8988T (cell line): ENCODE measurements at regions not wholly inside any gene's neighbourhood (a gene's known extent, or its start where the extent isn't known, plus 50 kb on each side); places are given as distances from the start of the nearest gene placed in this dataset.
"Not testable (repeated sequence)": the region's sequence is repeated elsewhere in the genome, so short reads cannot be mapped to it uniquely, and the experiment has no call there.

ENCODE experiments used
- DNase-seq: peaks from one replicate; pipeline ENCODE4 v3.0.0; 2011

DNA sequence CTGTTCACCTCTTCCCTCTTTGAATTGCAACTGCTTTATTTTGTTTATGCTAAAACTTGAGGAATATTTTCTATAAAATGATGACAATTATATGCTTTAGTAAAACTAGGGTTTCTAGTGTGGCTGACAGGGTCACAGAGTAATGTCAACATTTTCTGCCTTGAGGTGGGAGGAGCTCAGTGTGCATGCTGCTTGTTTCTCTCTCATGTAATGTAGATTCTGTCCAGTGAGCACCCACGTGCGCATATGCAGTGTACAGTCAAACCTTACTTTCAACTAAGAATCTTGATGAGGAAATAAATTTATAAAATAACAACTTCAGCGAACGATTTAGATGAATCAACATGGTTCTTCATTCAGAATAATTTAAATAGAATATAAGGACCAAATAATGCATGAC is 603.9 kb downstream of the PCDH17 start:
- no peak for DNase-seq

DNA sequence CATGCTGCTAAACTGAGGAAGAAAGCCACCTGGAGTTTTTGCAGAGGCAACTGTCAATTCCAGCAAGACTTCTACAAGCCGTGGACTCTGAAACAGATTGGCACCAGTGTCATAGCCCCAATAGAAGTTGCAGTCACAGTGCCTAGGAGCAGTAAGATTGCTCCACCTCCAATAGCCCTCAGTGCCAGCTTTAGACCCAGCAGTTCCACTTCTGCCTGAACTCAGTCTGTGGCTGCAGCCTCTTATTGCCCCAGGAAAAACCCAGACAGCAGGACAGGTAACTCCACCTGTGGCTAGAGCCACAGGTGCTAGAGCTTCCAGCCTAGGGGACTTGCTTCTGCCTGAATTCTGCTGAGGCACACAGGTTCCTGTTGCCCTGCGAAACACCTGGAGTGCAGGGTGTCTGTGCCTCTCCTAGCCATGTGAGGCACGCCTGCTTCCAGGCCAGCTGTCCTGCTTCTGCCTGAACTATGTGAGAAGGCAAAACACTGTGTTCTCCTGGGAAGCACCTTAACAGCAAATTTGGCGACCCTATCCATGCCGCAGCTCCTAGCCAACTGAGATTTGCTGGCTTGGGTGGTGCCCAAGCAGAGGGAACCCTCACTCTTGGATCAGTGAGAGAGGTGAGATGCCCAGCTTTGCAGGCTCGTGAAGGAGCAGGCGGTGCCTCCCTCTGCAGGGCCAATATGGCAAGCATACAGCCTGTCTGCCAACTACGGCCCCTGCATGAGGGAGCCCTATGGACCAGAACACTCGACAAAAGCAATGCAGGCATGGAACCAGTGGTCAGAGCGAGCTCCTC is 607.6 kb downstream of the PCDH17 start:
- DNase-seq: no peak

DNA sequence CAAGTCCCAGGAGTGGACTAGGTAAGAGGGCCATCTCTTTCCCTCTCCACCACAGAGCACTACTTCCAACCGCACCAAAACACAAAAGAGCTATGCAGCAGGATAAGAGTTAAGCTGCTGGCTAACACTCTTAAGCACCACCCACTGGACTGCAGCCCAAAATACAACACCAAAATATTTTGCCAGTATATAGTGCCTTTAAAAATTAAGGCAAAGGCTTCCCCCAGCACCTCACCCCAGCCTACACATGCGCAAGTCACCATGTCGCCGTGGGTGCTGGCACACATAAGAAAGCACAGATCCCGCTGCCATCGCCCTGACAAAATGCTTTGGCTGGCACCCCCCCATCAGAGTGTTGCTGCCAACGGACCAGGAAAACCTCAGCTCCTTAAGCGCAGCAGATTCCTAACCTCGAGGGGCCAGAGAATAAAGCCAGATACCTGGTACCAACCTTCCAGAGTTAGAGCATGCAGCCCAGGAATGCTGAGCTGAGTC is 608.3 kb downstream of the PCDH17 start:
- no peak for DNase-seq

DNA sequence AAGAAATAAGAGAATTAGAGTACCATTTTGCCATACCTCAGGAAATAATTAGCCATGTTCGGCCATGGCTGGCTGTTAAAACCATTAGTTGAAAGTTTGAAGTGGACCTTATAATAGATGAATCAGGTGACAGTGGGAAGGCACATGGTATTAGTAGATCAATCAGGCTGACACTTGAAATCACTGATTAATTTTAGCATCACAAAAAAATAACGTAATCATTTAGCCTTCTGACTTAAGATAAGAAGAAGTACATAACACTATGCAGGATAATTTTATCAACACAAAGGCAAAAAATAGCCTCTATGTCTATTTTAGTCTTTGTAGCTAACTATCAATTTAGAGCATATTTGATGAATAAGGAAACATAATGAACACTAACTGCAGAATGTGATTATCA is 615.5 kb downstream of the PCDH17 start:
- no peak for DNase-seq

DNA sequence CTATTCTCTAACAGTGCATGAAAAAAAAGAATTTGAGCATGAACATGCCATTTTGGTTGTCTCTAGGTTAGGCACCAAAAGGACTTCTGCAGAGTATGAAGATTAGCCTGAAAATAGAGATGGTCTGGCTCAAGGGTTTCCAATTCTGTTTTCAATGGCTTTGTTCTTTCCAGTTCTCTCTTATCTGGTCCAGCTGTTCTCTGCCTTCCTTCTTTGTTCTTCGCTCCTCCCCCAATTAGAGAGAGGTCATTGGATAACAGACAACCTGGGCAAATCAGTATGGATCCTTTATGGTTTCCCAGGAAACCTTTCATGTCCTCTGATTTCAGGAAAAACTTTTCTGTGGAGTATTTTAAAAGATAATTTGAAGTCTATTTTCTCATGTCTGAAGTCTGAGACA is 623.4 kb downstream of the PCDH17 start:
- DNase-seq: no peak

- DNase-seq: no peak
Observed at GRCh38 chr13:58266271-58266670, 634.7 kb downstream of the PCDH17 start.

GRCh38 chr13:58298556-58299135 is 667.1 kb downstream of the PCDH17 start:
- no peak for DNase-seq

DNA sequence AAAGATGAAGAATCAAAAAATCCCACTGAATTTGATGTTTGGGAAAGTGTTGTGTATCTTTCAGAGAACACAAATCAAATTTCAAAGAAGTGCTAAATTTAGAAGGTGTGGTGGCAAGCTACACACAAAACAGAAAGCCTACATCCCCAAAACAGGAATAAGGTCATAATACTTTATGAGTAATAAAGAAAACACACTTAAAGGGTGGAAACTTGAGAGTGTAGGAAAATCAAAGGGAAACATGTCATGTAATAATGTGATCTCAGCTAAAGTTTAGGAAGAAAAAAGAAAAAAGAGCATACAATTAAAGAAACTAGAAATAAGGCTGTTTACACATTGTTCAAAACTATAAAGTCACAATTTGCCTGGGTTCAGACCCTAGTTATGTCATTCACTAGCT is 668.7 kb downstream of the PCDH17 start:
- DNase-seq: no peak

GRCh38 chr13:58300974-58301681 is 669.6 kb downstream of the PCDH17 start:
- DNase-seq: no peak

DNA sequence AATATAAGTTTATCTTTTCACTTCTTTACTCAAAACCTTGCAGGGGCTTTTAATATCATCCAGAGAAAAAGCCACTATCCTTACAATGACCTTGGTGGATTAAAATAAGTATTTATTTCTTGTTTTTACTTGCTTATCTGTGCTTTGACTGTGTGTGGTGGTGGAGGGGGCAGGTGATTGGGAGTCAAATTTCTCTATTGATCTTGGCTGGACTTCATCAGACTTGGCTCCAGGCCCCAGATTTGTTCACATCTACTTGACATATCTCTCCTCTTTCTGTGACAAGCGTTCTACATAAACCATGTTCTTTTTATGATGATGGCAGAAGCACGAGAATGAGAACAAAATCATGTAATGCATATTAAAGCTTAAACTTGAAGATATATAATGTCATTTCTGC is 670.8 kb downstream of the PCDH17 start:
- no peak for DNase-seq

DNA sequence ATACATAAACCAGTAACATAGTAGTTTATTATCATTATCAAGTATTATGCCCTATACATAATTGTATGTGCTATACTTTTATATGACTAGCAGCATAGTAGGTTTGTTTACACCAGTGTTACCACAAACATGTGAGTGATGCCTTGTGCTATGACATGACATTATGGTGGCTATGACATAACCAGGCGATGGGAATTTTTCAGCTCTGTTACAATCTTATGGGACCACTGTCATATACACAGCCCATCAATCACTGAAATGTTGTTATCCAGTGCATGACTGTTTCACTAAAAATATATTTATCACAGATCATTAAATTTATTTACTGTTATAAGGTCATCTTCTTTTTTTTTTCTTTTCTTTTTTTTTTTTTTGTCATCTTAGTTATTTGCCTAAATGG is 674.5 kb downstream of the PCDH17 start:
- no peak for DNase-seq

- DNase-seq: no peak
Observed at GRCh38 chr13:58313219-58313618, 681.7 kb downstream of the PCDH17 start.

- DNase-seq: no peak
Observed at GRCh38 chr13:58318495-58319167, 687.1 kb downstream of the PCDH17 start.

DNA sequence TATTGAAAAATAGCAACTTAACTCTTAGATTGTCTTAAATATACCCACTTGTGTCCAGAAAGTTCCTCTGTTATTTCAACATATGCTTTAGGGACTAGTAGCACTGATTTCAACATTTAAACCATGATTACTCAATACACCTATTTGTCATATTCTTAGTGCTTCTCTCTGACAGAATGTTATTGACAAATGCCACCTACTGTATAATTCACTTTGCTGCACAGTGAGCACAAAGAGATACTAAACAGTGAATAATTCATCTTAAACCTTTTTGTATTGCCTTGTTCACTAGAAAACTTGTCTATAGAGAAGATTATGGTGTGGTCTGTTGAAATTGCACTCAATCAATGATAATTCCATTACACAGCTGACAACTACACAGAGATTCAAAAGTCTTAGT is 692.6 kb downstream of the PCDH17 start:
- DNase-seq: no peak

DNA sequence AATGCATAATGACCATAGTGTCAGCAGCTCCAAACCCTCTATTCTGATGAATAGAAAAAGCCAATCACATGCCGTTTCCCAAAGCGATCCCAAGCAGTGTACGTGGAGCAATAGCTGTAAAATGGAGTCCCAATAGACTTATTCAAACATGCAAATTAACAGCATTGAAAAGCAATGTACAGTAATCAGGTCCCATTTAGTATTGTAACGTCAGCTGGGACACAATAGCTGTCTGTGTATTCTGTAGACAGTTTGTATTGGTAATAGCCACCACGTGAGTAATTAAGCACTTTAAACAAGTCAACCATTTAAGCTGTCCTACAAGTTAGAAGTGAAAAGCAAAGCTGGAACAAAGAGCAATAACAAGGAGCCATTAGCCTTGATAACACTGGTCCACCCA is 698.2 kb downstream of the PCDH17 start:
- DNase-seq: no peak

- no peak for DNase-seq
Observed at GRCh38 chr13:58340895-58341294, 709.4 kb downstream of the PCDH17 start.

- DNase-seq: no peak
Observed at GRCh38 chr13:58341318-58341717, 709.8 kb downstream of the PCDH17 start.

- no peak for DNase-seq
Observed at GRCh38 chr13:58343076-58343475, 711.5 kb downstream of the PCDH17 start.

DNA sequence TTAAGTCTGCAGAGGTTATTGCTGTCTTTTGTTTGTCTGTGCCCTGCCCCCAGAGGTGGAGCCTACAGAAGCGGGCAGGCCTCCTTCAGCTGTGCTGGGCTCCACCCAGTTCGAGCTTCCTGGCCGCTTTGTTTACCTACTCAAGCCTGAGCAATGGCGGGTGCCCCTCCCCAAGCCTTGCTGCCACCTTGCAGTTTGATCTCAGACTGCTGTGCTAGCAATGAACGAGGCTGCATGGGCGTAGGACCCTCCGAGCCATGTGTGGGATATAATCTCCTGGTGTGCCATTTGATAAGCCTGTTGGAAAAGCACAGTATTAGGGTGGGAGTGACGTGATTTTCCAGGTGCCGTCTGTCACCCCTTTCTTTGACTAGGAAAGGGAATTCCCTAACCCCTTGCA is 720.6 kb downstream of the PCDH17 start:
- not testable (repeated sequence) for DNase-seq

- DNase-seq: no peak
Observed at GRCh38 chr13:58369936-58370335, 738.4 kb downstream of the PCDH17 start.

DNA sequence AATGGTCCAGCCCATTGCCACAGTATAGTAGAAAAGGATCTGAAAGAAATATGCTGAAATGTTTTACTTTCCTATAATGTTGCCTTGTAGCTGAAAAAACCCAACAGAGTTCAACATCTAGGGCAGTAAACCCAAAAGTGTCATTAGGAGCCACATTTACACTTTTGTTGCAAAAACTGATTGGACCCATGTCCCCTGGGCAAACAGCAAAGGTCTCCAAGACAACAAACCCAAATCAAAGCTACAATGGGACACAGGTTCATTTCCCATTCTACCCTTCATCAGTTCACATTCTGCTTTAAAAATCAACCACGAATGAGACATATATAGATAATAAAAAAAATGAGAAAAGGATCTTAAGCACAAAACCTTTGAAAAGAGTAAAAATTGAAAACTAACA is 744.8 kb downstream of the PCDH17 start:
- no peak for DNase-seq

DNA sequence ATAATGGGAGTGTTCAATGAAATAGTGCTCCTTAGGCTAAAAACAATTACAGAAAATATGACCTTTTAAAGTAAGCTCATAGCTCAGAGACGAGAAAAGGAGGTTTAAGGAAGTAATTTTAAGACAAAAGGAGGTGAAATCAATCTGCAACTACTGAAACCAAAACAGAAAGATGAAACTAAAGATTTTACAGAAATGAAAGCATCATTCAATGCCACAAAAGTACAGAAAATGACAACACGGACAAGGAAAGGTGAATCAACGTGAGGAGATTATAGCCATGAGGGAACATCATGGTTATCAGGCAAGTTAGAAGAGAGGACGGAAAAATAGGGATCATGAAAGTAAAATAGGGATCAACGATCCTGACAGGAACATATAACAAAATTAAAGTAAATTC is 745.2 kb downstream of the PCDH17 start:
- no peak for DNase-seq

DNA sequence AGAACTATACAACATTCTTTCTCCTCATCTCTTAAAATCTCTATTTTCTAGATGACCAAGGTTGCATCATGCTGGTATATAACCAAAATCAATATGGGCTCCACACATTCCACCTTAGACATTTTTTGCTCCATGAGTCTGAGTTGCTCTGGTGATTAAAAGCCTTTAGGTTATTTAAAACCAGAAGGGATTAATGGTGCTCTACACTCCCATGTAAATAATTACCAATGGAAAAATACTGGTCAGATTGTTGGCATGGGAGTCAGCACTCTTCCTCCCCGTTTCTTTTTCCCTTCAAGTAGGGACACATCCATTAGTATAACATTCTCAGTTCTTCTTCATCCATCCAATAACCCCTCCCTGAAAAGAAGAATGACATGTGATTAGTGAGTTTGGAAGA is 747.7 kb downstream of the PCDH17 start:
- DNase-seq: no peak
